ENCODE measurements at regions not wholly inside any gene's neighbourhood (a gene's known extent, or its start where the extent isn't known, plus 50 kb on each side); places are given as distances from the start of the nearest gene placed in this dataset.

- TF ChIP-seq POLR2A (IDR thresholded peaks at IDR 0.05; ENCODE audit: low read length): no peak
- no peak for TF ChIP-seq GATA1 (IDR thresholded peaks at IDR 0.05; ENCODE audit: low read depth, low read length)
Measured at GRCh38 chr1:168875831-168876230, 146.8 kb upstream of the DPT start.
